Thoracic aorta (tissue), 2 donors: ENCODE measurements at regions not wholly inside any gene's neighbourhood (a gene's known extent, or its start where the extent isn't known, plus 50 kb on each side); places are given as distances from the start of the nearest gene placed in this dataset.

Source experiments
- ATAC-seq: fragments of 150-250 bp; one replicate; pipeline ENCODE4 v1.8.0; 2017; ENCODE audit warnings: low read depth; ENCODE audit not compliant: insufficient number of reproducible peaks, low FRiP score
- DNase-seq: peaks from one replicate; pipeline ENCODE4 v3.0.0-alpha.2; 2020; ENCODE audit warnings: low spot score
- H3K27ac ChIP-seq, 2 donors: fragments of 200-600 bp; sonication (generic); 1 replicate in 1 of 2; 2 replicates in 1 of 2; pipeline ENCODE4 v1.5.1; 2016; ENCODE audit warnings: mild to moderate bottlenecking in 2 of 2, moderate library complexity in 2 of 2
- H3K27me3 ChIP-seq: fragments of 200-600 bp; sonication (generic); replicated peaks from 2 replicates; pipeline ENCODE4 v1.6.0; 2016; ENCODE audit warnings: mild to moderate bottlenecking; ENCODE audit not compliant: insufficient read depth
- H3K36me3 ChIP-seq: fragments of 200-600 bp; sonication (generic); one replicate; pipeline ENCODE4 v1.5.1; 2016
- H3K4me1 ChIP-seq, 2 donors: fragments of 200-600 bp; sonication (generic); 1 replicate in 1 of 2; 2 replicates in 1 of 2; pipeline versions ENCODE4 v1.5.1 to v1.6.0; 2016; ENCODE audit warnings: low read depth in 2 of 2, mild to moderate bottlenecking in 1 of 2; ENCODE audit not compliant: control insufficient read depth in 1 of 2
- H3K4me3 ChIP-seq: fragments of 200-600 bp; sonication (generic); 2 replicates; pipeline ENCODE4 v1.5.1; 2016; ENCODE audit warnings: mild to moderate bottlenecking
- H3K9me3 ChIP-seq: fragments of 200-600 bp; sonication (generic); 2 replicates; pipeline ENCODE4 v1.5.1; 2016
- TF ChIP-seq, protein P1 (sequence below): fragments of 200-600 bp; sonication (generic); IDR thresholded peaks from one replicate; pipeline ENCODE4 v1.5.1; 2019; ENCODE audit warnings: antibody characterized with exemption

DNA sequence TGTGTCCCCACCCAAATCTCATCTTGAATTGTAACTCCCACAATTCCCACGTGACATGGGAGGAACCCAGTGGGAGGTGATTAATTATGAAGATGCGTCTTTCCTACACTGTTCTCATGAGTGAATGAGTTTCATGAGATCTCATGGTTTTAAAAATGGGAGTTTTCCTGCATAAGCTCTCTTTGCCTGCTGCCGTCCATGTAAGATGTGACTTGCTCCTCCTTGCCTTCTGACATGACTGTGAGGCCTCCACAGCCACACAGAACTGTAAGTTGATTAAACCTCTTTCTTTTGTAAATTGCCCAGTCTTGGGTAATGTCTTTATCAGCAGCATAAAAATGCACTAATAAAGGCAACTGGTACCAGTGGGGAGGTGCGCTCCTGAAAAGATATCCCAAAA, 67.7 kb upstream of the DRGX start:
- TF ChIP-seq, protein P1, sequence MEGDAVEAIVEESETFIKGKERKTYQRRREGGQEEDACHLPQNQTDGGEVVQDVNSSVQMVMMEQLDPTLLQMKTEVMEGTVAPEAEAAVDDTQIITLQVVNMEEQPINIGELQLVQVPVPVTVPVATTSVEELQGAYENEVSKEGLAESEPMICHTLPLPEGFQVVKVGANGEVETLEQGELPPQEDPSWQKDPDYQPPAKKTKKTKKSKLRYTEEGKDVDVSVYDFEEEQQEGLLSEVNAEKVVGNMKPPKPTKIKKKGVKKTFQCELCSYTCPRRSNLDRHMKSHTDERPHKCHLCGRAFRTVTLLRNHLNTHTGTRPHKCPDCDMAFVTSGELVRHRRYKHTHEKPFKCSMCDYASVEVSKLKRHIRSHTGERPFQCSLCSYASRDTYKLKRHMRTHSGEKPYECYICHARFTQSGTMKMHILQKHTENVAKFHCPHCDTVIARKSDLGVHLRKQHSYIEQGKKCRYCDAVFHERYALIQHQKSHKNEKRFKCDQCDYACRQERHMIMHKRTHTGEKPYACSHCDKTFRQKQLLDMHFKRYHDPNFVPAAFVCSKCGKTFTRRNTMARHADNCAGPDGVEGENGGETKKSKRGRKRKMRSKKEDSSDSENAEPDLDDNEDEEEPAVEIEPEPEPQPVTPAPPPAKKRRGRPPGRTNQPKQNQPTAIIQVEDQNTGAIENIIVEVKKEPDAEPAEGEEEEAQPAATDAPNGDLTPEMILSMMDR = no peak
- Histone ChIP-seq H3K27me3 (no peaks in the 10 kb centered on the region), H3K4me3 (no peak overlapping the region), H3K9me3 (no peaks in the 10 kb centered on the region), H3K36me3 (peaks cover 55% of the 10 kb centered on the region), H3K27ac (no peak overlapping the region), H3K4me1 (no peaks in the 10 kb centered on the region)
- DNase-seq (no peak), ATAC-seq (no peak)

DNA sequence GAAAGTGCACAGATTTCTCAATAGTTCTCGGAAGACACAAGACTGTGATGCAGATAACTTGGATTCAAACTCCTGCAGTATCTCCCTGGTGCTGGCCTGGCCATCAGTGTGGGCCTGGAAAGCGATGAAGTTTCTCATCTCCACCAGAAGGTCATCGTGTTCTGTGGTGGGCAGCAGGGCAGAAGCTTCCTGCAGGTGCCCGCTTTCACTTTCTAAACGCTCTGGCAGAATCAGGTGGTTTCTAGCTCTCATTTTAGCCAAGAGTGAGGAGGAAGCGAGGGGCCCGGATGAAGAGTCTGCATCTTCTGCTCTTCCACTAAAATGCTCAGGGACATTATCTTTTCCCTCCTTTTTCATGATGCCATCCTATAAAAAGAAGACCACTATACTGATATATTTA, 63.0 kb upstream of the DRGX start:
- TF ChIP-seq, protein P1 = no peak
- Histone ChIP-seq H3K36me3 (peaks cover 59% of the 10 kb centered on the region), H3K9me3 (peaks cover 17% of the 10 kb centered on the region)

DNA sequence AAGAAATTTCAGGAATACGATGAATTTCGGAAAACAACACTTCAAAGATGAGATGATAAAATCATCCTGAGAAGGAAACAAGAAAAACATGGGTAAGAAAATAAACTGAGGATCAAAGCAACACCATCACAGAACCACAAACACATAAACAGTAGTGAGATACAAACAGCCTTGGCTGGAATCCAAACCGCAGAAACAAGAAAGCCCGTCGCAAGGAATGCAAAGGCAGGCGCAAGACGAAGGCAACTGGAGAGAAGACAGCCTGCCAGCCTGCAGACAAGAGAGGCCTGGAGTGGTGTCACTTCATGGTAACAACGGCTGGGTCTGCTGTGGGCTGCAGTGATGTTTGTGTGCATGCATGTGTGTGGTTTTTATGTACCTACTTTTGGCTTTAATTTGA, 61.8 kb upstream of the DRGX start:
- no peak overlapping the region for H3K27ac ChIP-seq
- H3K36me3 ChIP-seq = peaks cover 59% of the 10 kb centered on the region
- DNase-seq (no peak), ATAC-seq (no peak)
- H3K27me3 ChIP-seq = no peaks in the 10 kb centered on the region
- no peak overlapping the region for H3K4me3 ChIP-seq
- no peaks in the 10 kb centered on the region for H3K4me1 ChIP-seq
- peaks cover 25% of the 10 kb centered on the region for H3K9me3 ChIP-seq
- TF ChIP-seq, protein P1 = no peak

More for the DNA sequence above, 63.0 kb upstream of the DRGX start:
- Histone ChIP-seq H3K27ac (no peak overlapping the region), H3K4me1 (no peaks in the 10 kb centered on the region), H3K4me3 (no peak overlapping the region), H3K27me3 (no peaks in the 10 kb centered on the region)
- ATAC-seq (no peak), DNase-seq (no peak)

DNA sequence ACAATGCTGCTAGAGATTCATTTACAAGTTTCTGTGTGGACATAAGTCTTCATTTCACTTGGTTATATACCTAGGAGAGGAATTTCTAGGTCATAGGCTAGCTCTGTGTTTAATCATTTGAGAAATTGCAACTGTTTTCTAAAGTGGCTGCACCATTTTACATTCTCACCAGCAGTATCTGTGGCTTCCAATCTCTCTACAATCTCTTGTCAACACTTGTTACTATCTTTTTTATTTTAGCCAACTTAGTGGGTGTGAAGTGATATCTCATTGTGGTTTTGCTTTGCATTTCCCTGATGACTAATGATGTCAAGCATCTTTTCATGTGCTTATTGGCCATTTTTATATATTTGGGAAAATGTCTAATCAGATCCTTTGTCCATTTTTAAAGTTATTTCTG, 53.0 kb upstream of the DRGX start:
- H3K9me3 ChIP-seq = peaks cover 16% of the 10 kb centered on the region
- DNase-seq = no peak
- H3K27me3 ChIP-seq = no peaks in the 10 kb centered on the region
- H3K27ac ChIP-seq = no peak overlapping the region
- no peaks in the 10 kb centered on the region for H3K4me1 ChIP-seq
- TF ChIP-seq, protein P1 = no peak
- no peak overlapping the region for H3K4me3 ChIP-seq
- no peaks in the 10 kb centered on the region for H3K36me3 ChIP-seq
- no peak for ATAC-seq

DNA sequence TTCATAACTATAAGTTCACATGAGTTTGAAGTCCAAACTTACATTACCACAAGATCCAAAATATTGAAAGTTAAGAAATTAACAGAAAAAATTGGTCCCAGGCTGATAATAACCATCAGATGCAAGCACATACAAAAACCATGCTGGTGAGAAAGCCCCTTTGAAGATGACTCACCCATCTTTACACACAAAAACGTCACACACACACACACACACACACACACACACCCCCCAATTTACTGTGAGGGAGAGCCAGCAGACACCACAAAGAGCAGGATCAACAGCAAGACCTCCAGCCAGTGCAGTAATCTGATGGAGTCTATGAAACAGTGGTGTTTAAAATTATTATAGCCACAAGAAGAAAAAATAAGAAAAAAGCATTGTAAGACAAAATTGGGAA, 50.1 kb upstream of the DRGX start:
- TF ChIP-seq, protein P1 = no peak
- no peak overlapping the region for H3K27ac ChIP-seq
- no peaks in the 10 kb centered on the region for H3K27me3 ChIP-seq
- H3K36me3 ChIP-seq = no peaks in the 10 kb centered on the region
- peaks cover 7% of the 10 kb centered on the region for H3K9me3 ChIP-seq
- ATAC-seq (no peak), DNase-seq (no peak)
- no peak overlapping the region for H3K4me3 ChIP-seq
- no peaks in the 10 kb centered on the region for H3K4me1 ChIP-seq
